Ishikawa (cell line): ENCODE measurements at regions not wholly inside any gene's neighbourhood (a gene's known extent, or its start where the extent isn't known, plus 50 kb on each side); places are given as distances from the start of the nearest gene placed in this dataset.

Experiments
- CEBPB ChIP-seq: IDR thresholded peaks from 2 replicates; pipeline ENCODE4 v1.6.1; 2012
- CREB1 ChIP-seq: IDR thresholded peaks from 2 replicates; pipeline ENCODE4 v1.6.1; 2012; ENCODE audit warnings: low read depth
- EGR1 ChIP-seq: IDR thresholded peaks from 2 replicates; pipeline ENCODE4 v1.6.1; 2012
- EP300 ChIP-seq: IDR thresholded peaks from 2 replicates; pipeline ENCODE4 v1.6.1; 2012; ENCODE audit warnings: borderline replicate concordance
- FOXM1 ChIP-seq: IDR thresholded peaks from 2 replicates; pipeline ENCODE4 v1.6.1; 2012; ENCODE audit warnings: low read depth, borderline replicate concordance
- NFIC ChIP-seq: IDR thresholded peaks from 2 replicates; pipeline ENCODE4 v1.6.1; 2012
- RAD21 ChIP-seq: IDR thresholded peaks from 2 replicates; pipeline ENCODE4 v1.6.1; 2012; ENCODE audit warnings: low read depth
- TAF1 ChIP-seq: IDR thresholded peaks from 2 replicates; pipeline ENCODE4 v1.6.1; 2012; ENCODE audit warnings: low read depth, mild to moderate bottlenecking
- TCF12 ChIP-seq: IDR thresholded peaks from 2 replicates; pipeline ENCODE4 v1.6.1; 2012; ENCODE audit warnings: low read depth
- TEAD4 ChIP-seq: IDR thresholded peaks from 2 replicates; pipeline ENCODE4 v1.6.1; 2012
- YY1 ChIP-seq: IDR thresholded peaks from 2 replicates; pipeline ENCODE4 v1.6.1; 2012; ENCODE audit warnings: low read depth
- ZBTB7A ChIP-seq: IDR thresholded peaks from 2 replicates; pipeline ENCODE4 v1.6.1; 2012; ENCODE audit warnings: low read depth
- TF ChIP-seq, protein P1 (sequence below): IDR thresholded peaks from 2 replicates; pipeline ENCODE4 v1.6.1; 2012; ENCODE audit warnings: low read depth, mild to moderate bottlenecking
- TF ChIP-seq, protein P2 (sequence below): IDR thresholded peaks from 2 replicates; pipeline ENCODE4 v1.6.1; 2012
- TF ChIP-seq, protein P3 (sequence below): IDR thresholded peaks from 2 replicates; pipeline ENCODE4 v1.6.1; 2012

DNA sequence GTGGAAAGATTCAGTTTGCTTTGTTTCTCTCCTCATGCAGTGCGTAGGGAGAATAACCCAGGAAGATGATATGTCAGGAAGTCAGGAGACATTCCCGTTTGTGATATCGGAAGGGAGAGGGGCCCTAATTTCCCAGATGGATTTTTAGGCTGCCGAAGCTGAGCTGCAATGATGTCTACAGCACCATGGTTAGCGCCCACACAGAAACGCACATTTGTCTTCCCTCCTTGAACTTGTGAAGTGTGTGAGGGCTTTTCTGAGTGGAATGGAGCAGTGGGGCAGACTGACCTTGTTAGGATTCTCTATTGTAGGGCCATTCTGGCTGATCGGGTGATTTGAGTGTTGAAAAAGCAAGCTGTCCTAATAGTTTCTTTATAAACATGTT is 191.3 kb upstream of the ARG1 start:
- TF ChIP-seq, protein P1, sequence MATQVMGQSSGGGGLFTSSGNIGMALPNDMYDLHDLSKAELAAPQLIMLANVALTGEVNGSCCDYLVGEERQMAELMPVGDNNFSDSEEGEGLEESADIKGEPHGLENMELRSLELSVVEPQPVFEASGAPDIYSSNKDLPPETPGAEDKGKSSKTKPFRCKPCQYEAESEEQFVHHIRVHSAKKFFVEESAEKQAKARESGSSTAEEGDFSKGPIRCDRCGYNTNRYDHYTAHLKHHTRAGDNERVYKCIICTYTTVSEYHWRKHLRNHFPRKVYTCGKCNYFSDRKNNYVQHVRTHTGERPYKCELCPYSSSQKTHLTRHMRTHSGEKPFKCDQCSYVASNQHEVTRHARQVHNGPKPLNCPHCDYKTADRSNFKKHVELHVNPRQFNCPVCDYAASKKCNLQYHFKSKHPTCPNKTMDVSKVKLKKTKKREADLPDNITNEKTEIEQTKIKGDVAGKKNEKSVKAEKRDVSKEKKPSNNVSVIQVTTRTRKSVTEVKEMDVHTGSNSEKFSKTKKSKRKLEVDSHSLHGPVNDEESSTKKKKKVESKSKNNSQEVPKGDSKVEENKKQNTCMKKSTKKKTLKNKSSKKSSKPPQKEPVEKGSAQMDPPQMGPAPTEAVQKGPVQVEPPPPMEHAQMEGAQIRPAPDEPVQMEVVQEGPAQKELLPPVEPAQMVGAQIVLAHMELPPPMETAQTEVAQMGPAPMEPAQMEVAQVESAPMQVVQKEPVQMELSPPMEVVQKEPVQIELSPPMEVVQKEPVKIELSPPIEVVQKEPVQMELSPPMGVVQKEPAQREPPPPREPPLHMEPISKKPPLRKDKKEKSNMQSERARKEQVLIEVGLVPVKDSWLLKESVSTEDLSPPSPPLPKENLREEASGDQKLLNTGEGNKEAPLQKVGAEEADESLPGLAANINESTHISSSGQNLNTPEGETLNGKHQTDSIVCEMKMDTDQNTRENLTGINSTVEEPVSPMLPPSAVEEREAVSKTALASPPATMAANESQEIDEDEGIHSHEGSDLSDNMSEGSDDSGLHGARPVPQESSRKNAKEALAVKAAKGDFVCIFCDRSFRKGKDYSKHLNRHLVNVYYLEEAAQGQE: peak; percentile 69
- no peak for TF ChIP-seq TCF12

DNA sequence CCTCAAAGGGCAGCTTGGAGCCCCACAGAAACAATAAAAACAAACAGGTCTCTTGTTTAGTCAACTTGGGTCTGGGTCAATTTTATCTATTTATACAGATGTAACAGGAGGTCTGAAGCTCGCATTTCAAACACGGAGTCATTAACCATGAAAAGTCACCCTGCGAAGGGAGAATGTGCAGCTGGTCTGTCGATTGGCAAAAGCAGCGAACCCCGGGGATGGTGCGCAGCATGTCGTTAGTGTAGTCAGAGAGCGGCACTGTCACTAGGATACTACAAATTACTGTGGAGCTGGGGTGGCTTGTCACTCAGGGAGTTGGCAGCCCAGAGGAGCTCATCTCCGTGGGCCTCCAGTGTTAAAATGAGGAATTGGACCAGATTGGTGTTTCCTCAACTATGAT is 190.4 kb upstream of the ARG1 start:
- TF ChIP-seq NFIC (no peak), TAF1 (no peak), RAD21 (no peak), FOXM1 (no peak), TCF12 (no peak), EP300 (no peak), CREB1 (no peak), ZBTB7A (no peak), CEBPB (no peak), EGR1 (no peak)
- TF ChIP-seq, protein P2, sequence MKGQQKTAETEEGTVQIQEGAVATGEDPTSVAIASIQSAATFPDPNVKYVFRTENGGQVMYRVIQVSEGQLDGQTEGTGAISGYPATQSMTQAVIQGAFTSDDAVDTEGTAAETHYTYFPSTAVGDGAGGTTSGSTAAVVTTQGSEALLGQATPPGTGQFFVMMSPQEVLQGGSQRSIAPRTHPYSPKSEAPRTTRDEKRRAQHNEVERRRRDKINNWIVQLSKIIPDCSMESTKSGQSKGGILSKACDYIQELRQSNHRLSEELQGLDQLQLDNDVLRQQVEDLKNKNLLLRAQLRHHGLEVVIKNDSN: no peak
- TF ChIP-seq, protein P1: no peak
- TF ChIP-seq, protein P3, sequence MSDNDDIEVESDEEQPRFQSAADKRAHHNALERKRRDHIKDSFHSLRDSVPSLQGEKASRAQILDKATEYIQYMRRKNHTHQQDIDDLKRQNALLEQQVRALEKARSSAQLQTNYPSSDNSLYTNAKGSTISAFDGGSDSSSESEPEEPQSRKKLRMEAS: no peak

DNA sequence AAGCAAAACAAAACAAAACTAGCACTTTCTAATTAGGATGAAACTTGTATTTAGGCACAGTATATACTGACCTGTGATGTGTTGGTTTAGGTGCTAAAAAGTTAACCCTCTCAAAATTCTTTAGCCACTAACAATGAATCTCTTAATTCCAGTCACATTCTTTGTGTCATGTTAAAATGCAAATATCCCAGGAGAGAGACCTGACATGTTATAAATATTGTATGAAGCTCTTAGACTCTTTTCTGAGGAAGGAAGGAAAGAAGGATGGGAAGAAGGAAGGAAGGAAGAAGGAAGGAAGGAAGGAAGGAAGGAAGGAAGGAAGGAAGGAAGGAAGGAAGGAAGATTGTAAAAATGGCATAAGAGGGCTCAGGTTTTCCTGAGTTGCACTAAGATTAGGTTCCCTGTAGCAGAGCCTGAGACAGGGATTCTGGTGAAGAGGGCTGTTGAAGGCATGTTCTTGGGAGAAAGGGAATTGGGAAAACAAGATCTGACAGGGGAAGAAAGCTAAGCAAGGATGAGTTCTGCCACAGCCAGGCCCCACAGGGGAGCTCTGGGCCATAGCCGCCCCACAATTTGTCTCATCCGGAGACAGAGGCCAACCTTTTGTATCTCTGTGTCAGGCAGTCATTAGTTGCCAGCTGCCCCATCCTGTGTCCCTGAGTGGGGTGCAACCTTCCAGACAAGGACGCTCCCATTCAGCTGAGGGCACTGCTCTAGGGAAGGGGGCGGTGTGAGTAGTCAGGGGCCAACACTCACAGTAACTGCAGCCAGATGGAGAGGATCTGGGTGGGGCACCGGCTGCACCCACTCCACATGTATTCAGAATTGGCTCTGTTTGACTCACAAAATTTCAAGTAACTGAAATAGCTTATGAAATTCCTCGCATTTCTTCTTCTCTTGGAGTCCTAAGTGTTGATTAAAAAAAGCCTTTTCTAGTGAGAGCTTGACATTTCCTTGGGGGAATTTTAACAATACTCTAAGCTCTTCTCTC is 189.3 kb upstream of the ARG1 start:
- no peak for TF ChIP-seq EGR1
- TF ChIP-seq EP300: no peak
- no peak for TF ChIP-seq YY1
- no peak for TF ChIP-seq RAD21
- TF ChIP-seq, protein P3: no peak
- TF ChIP-seq TAF1: no peak
- no peak for TF ChIP-seq NFIC
- TF ChIP-seq, protein P2: no peak
- no peak for TF ChIP-seq TEAD4
- TF ChIP-seq CREB1: no peak
- TF ChIP-seq, protein P1: no peak
- no peak for TF ChIP-seq ZBTB7A
- TF ChIP-seq CEBPB: no peak
- no peak for TF ChIP-seq FOXM1

DNA sequence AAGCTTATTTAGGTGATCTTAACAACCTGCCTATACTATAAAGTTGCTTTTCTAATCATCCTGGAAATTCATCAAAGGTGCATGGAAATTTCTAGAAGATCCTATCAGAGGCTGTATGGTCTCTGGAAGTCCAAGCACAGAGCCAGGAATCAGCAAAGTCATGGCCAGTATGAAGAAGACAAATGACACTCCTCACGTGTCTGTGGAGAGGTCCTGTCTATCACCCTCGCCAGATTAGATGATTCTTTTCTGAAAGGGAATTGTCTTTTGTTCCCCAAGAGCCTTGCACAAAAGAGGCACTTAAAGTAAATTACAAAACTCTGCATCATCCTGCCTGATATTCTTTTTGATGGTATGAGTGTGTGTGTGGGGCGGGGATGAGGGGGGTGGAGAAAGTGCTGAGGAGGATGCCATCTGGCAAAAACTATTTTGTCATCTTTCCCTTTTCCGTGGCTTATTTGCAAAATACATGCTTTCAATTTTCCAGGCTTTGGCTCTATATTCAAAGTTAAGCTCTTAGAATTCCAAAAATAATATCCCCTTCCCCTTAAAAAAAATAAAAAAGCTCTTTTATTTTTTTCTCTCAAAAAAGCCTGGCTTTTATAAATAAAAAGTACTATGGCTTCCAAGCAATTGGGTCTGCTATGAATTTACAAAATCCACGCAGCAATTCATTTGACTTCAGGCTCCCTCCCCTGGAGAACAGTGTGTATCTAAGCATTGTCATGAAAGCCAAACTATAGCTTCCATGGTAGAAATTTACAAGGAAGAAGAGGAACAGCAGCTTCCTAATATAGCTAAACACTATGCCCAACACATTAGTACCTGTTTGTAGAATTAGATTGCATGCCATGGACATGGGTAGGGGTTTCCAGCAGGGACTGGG is 185.2 kb upstream of the ARG1 start:
- TF ChIP-seq YY1 (no peak), RAD21 (no peak), EP300 (no peak), ZBTB7A (no peak), FOXM1 (no peak)
